Suppressor macrophage treated with lipopolysaccharide for 4 hours (primary cell): ENCODE measurements at regions not wholly inside any gene's neighbourhood (a gene's known extent, or its start where the extent isn't known, plus 50 kb on each side); places are given as distances from the start of the nearest gene placed in this dataset.

ENCODE experiments used
- DNase-seq: peaks from one replicate; pipeline ENCODE4 v3.0.0-alpha.2; 2020

GRCh38 chr12:107226126-107226525 lies 132.8 kb upstream of the CRY1 start:
- DNase-seq = no peak

DNA sequence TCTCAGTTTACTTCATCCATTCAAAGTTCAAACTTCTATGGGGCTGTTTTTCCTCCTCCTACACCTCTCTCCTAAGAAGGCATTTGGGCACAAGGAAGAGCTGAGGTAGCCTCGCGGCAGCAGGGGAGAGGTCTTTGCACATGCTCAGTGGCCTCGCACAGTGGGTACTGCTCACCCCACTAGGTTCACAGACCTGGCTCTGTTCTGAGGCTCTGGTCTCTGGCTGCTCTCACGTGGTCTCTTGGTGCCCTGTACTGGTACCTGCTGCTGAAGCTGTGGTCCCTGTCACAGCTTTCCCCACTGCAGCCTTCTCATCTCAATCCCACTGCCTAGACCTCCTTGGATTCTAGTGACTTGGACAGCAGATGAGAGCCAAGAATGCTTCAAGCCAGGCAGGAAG lies 134.7 kb upstream of the CRY1 start:
- no peak for DNase-seq

DNA sequence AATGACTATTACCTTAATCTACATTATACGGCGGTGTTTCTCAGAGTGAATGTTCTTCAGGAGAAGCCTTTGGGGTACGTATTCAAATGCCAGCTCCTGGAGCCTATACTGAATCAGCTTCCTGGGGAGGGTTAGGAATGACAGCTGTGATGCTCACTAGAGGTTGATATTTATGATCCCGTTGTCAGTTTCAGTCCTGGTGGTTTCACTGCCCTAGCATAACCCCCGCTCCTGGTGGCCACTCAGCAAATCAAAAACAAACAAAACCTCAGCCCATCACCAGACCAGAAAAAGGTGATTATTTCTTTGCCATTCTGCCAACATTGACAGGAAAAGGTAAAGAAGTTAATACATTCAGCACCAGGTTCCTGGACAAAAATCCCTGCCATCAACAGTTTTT lies 136.5 kb upstream of the CRY1 start:
- no peak for DNase-seq

- DNase-seq = no peak
Observed at GRCh38 chr12:107231303-107231702, 138.0 kb upstream of the CRY1 start.

- DNase-seq = no peak
Observed at GRCh38 chr12:107233551-107233950, 140.2 kb upstream of the CRY1 start.

DNA sequence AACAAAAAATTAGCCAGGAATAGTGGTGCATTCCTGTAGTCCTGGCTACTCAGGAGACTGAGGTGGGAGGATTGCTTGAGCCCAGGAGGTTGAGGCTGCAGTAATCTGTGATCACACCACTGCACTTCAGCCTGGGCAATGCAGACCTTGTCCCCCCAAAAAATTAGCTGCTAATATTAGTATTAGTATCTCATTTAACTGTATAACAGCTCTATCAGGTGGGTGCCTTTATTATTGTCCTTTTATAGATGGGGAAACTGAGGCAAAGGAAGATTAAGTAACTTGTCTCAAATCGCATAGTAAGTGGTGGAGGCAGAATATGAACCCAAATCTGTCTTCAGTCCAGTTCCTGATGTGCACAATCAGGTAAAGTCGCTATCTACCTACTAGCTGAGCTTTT lies 142.3 kb upstream of the CRY1 start:
- DNase-seq = no peak

GRCh38 chr12:107236824-107237511 lies 143.6 kb upstream of the CRY1 start:
- no peak for DNase-seq

- no peak for DNase-seq
Observed at GRCh38 chr12:107238296-107238695, 144.9 kb upstream of the CRY1 start.

DNA sequence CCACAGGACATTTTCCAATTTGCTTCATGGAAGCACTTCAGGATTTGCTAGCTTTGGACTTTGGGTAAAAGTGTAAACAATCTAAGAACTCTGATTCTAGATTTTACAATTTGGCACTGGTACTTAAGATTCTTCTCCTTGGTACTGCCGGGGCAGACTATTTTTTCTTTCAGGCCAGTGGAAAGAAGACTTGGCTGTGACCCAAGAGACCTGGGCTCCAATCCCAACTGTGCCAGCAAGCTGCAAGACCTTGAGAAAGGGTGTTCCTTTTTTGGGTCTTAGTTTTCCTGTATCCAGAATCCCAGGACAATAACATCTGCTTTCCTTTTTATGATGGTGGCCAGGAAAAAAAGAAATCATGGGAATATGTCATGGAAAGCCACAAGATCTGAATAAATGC lies 148.1 kb upstream of the CRY1 start:
- DNase-seq = no peak

DNA sequence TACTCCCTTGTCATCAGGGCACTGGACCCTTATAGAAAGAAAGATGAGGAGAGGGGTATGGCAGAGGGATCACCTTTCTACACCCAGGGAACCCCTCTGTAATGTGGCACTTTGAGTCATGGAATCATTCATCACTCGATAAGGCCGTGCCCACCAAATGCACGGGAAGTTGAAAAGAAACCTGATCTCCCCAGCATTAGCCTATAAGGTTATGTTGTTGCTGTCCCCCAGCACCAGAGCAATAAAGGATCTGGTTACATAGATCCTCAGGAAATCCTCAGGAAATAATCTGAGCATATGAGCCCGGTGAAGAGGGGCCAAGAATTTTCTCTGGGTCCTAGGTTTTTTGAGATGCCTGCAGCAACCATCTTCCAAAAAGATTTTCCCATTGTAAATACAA lies 148.8 kb upstream of the CRY1 start:
- DNase-seq = no peak

GRCh38 chr12:107243341-107243740 lies 150.0 kb upstream of the CRY1 start:
- DNase-seq = no peak

DNA sequence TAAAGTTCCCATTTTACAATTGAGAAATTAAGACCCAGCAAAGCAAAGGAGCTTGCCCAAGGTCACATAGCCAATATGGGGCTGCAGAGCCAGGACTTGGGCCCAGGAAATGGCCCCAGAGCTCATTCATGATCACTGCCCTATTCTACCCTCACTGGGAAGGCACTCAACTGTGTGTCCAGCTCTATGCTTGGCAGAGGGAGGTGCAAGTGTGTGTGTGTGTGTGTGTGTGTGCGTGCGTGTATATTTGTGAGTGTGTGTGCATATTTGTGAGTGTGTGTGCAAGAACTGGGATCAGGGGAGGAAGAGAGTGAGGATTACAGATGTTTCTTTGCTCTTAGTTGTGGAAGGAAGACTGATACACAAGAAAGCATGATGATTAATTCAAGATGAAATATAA lies 151.2 kb upstream of the CRY1 start:
- DNase-seq = no peak

DNA sequence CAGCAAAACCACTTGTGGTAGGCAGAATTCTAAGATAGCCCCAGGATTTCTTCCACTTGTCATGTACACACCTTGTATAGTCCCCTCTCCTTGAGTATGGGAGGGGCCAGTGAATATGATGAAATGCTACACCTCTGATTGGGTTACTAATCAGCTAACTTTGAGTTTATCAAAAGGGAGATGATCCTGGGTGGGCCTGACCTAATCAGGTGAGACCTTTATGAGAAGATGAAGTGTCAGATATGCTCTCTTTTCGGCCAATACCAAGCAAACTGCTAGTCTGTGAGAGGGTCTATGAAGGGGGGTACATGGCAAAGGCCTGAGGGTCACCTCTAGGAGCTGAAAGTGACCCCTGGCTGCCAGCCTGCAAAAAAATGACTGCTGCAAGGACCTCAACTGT lies 154.3 kb upstream of the CRY1 start:
- DNase-seq = no peak

- DNase-seq = no peak
Observed at GRCh38 chr12:107248187-107248586, 154.8 kb upstream of the CRY1 start.

DNA sequence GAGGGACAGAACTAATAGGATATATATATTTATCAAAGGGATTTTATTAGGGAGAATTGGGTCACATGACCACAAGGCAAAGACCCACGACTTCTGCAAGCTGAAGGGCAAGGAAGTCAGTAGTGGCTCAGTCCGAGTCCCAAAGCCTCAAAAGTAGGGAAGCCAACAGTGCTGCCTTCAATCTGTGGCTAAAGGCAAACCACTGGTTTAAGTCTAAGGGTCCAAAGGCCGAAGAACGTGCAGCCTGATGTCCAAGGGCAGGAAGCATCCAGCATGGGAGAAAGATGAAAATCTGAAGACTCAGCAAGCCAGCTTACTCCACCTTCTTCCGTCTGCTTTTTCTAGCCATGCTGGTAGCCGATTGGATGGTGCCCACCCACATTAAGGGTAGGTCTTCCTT lies 157.9 kb upstream of the CRY1 start:
- no peak for DNase-seq

DNA sequence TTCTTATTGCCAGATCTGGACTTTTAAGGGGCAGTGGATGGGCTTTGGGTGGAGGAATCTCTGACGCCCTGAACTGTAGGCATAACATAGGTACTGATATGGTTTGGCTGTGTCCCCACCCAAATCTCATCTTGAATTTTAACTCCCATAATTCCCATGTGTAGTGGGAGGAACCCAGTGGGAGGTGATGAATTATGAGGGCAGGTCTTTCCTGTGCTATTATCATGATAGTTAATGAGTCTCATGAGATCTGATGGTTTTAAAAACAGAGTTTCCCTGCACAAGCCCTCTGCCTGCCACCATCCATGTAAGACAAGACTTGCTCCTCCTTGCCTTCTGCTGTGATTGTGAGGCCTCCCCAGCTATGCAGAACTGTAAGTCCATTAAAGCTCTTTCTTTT lies 160.0 kb upstream of the CRY1 start:
- no peak for DNase-seq

DNA sequence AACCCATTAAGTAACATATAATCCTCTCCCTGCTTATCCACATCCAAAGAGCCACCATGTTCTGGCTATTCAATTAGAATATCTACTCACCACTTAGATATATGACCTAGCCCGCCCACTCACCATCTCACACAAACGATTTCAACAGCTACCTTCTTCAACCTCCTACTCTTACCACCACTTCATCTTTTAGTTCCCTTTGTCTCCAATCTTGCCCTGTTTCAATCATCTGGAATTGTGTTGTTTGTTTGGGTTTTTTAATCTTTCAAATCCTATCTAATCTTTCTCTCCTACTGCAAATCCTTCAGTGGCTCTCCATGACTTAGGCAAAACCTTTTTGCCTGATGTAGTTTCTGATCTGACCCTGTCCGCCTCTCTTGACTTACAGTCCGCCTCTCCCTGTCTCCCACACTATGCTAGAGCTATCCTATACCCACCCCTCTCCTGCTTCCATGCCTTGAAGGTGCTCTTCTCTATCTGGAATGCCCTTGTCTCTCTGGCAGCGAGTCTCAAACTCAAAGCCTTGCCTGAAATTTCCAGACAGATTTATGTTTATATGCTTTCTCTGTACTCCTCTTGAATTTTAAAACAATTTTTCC lies 161.0 kb upstream of the CRY1 start:
- no peak for DNase-seq

DNA sequence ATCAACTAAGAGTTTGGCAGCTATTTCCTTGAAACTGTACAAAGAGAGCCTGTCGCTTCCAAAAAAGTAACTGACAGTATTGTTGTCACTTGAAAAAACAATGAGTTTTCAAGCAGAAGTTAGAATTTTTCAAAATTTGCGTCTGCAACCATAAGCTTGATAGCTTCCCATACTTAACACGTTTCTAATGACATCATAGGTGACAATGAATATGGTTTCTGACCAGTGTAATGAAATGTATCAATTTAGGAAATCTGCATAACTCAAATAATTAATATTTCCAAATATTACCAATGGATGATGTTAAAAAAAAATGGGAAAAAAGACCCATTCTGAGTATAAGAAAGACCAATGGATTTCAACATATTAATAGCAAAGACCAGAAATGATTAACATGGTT lies 165.4 kb upstream of the CRY1 start:
- no peak for DNase-seq

- DNase-seq = no peak
Observed at GRCh38 chr12:107263980-107264379, 170.6 kb upstream of the CRY1 start.

DNA sequence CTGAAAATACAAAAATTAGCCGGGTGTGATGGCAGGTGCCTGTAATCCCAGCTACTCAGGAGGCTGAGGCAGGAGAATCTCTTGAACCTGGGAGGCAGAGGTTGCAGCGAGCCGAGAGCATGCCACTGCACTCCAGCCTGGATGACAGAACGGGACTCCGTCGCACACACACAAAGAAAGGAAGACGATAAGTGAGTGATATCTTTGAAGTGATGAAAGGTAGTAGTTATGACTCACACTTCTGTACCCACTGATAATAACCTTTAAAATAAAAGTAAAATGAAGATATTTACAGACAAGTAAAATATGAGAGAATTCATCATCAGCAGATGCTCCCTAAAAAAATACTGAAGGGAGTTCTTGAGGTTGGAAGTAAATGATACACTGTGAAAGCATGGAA lies 171.3 kb upstream of the CRY1 start:
- DNase-seq = no peak

DNA sequence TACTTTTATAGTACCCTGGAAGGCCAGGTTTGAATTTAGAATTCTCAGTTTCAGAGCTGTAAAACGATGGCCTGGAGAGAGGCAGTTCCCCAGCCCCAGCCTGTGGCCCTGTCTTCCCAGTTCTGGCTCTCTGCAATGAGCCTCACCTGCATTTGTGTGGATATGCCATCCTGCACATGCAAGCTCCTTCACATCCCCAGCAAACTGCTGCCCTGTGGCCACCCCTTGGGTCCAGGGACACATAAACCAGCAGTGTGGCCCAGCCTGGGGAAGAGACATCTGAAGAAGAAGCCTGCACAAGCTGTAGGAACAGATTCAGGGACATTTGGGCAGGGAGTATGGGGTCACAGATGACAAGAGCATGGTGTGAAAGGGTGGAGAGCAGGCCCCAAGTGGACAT lies 174.3 kb upstream of the CRY1 start:
- DNase-seq = no peak

GRCh38 chr12:107271523-107271922 lies 178.2 kb upstream of the CRY1 start:
- no peak for DNase-seq

DNA sequence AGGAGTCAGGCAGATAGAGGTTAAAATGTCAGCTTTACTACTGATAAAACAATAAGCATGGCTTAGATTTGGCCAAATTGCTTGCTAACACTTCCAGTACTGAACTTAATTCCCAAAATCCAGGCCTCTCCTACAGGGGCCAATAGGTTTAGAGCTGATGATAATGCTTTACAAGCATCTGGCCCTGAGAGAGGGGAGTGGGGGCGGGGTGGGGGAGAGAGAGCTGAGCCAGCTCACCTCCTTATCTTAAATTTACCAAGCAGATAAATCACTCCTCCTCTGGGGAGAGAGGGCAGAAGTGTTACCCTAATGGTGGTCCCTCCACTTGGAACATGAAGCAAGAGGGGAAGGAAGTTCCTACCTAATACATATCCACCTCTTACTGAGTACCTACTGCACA lies 182.2 kb upstream of the CRY1 start:
- no peak for DNase-seq

DNA sequence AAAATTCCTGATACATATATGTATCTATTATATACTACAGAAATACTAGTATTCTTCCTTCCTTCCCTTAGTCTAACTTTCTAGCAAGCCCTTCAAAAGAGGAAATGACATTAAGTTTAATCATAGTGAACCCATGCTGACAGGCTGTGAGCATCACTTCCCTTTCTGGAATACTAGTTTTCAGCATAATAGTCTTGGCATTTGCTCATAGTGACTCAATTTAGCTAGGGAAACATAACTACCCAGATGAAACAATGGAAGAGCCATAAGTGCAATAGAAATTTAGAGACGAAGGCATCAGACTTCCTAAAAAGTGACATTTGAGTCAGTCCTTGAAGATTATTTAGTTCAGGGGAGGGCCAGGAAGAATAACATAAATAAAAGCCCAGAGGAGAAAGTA lies 184.5 kb upstream of the CRY1 start:
- peak; percentile 93 for DNase-seq

GRCh38 chr12:107282628-107283027 lies 189.3 kb upstream of the CRY1 start:
- no peak for DNase-seq
